WTC11 (cell line): ENCODE measurements at regions not wholly inside any gene's neighbourhood (a gene's known extent, or its start where the extent isn't known, plus 50 kb on each side); places are given as distances from the start of the nearest gene placed in this dataset.

Experiments
- ATAC-seq: fragments of 200-7000 bp; cut with Tn5 transposase; 2 replicates; pipeline ENCODE4 v1.10.0; 2021; ENCODE audit warnings: mild to moderate bottlenecking, moderate library complexity
- CTCF ChIA-PET: fragments of 300-600 bp; sonication (Branson Sonifier 250); formaldehyde crosslinking; loops from one replicate; lab custom pipeline; 2021; ENCODE audit warnings: antibody characterized with exemption; lab: Charles Lee
- POLR2A ChIA-PET: fragments of 350-600 bp; sonication (Branson Sonifier 250); formaldehyde crosslinking; loops from one replicate; lab custom pipeline; 2021; ENCODE audit warnings: antibody characterized with exemption; lab: Charles Lee
- DNase-seq: peaks from one replicate; pipeline ENCODE4 v3.0.0; 2021; ENCODE audit warnings: low spot score
- H3K27ac Mint-ChIP-seq: 2 replicates; pipeline ENCODE4 v1.8.0; 2021; ENCODE audit warnings: mixed read lengths
- H3K27me3 Mint-ChIP-seq: 2 replicates; pipeline ENCODE4 v1.8.0; 2021; ENCODE audit warnings: low read depth, mild to moderate bottlenecking, moderate library complexity, mixed read lengths
- H3K36me3 Mint-ChIP-seq: 2 replicates; pipeline ENCODE4 v1.8.0; 2021; ENCODE audit warnings: mixed read lengths
- H3K4me1 Mint-ChIP-seq: 2 replicates; pipeline ENCODE4 v1.8.0; 2022; ENCODE audit warnings: mixed read lengths
- H3K4me3 Mint-ChIP-seq: 2 replicates; pipeline ENCODE4 v1.8.0; 2021; ENCODE audit warnings: mild to moderate bottlenecking, moderate library complexity, mixed read lengths
- H3K9me3 Mint-ChIP-seq: 2 replicates; pipeline ENCODE4 v1.8.0; 2021; ENCODE audit warnings: mixed read lengths
- ATF1 ChIP-seq: sonication (generic); formaldehyde crosslinking; IDR thresholded peaks from 2 replicates; pipeline ENCODE4 v1.8.1; 2023; ENCODE audit warnings: mild to moderate bottlenecking, moderate library complexity, missing genetic modification reagents
- CREB1 ChIP-seq: sonication (generic); formaldehyde crosslinking; IDR thresholded peaks from 2 replicates; pipeline ENCODE4 v1.8.0; 2023; ENCODE audit warnings: mild to moderate bottlenecking, missing genetic modification reagents
- E2F4 ChIP-seq: sonication (generic); formaldehyde crosslinking; IDR thresholded peaks from 2 replicates; pipeline ENCODE4 v1.8.1; 2022; ENCODE audit warnings: low read depth, mild to moderate bottlenecking, moderate library complexity, missing genetic modification reagents, borderline replicate concordance
- MLX ChIP-seq: sonication (generic); formaldehyde crosslinking; IDR thresholded peaks from 2 replicates; pipeline ENCODE4 v1.8.1; 2023; ENCODE audit warnings: mild to moderate bottlenecking, missing genetic modification reagents, moderate library complexity
- MYBL2 ChIP-seq: sonication (generic); formaldehyde crosslinking; IDR thresholded peaks from 2 replicates; pipeline ENCODE4 v1.8.1; 2023; ENCODE audit warnings: mild to moderate bottlenecking, moderate library complexity, missing genetic modification reagents
- NR3C1 ChIP-seq: sonication (generic); formaldehyde crosslinking; conservative IDR thresholded peaks from 2 replicates; pipeline ENCODE4 v1.8.1; 2023; ENCODE audit warnings: low read depth, mild to moderate bottlenecking, missing genetic modification reagents
- PREB ChIP-seq: sonication (generic); formaldehyde crosslinking; IDR thresholded peaks from 2 replicates; pipeline ENCODE4 v1.8.1; 2022; ENCODE audit warnings: mild to moderate bottlenecking, missing genetic modification reagents, moderate library complexity, borderline replicate concordance
- SMAD3 ChIP-seq: sonication (generic); formaldehyde crosslinking; IDR thresholded peaks from 2 replicates; pipeline ENCODE4 v1.8.0; 2022; ENCODE audit warnings: missing genetic modification reagents, mild to moderate bottlenecking, borderline replicate concordance
- SOX15 ChIP-seq: fragments of 250-450 bp; sonication (Bioruptor Pico); IDR thresholded peaks from 2 replicates; pipeline ENCODE4 v1.9.0; 2021; ENCODE audit warnings: mild to moderate bottlenecking
- TEAD1 ChIP-seq: sonication (generic); formaldehyde crosslinking; IDR thresholded peaks from 2 replicates; pipeline ENCODE4 v1.8.0; 2022; ENCODE audit warnings: mild to moderate bottlenecking, missing genetic modification reagents
- TEAD4 ChIP-seq: sonication (generic); formaldehyde crosslinking; IDR thresholded peaks from 2 replicates; pipeline ENCODE4 v1.8.0; 2022; ENCODE audit warnings: mild to moderate bottlenecking, missing genetic modification reagents
- USF2 ChIP-seq: sonication (generic); formaldehyde crosslinking; IDR thresholded peaks from 2 replicates; pipeline ENCODE4 v1.8.1; 2023; ENCODE audit warnings: mild to moderate bottlenecking, missing genetic modification reagents, moderate library complexity
- ZBTB21 ChIP-seq: sonication (generic); formaldehyde crosslinking; IDR thresholded peaks from 2 replicates; pipeline ENCODE4 v1.8.1; 2023; ENCODE audit warnings: mild to moderate bottlenecking, missing genetic modification reagents, borderline replicate concordance
- ZNF423 ChIP-seq: fragments of 250-450 bp; sonication (Bioruptor Pico); IDR thresholded peaks from 2 replicates; pipeline ENCODE4 v2.1.2; 2022; ENCODE audit warnings: mild to moderate bottlenecking, moderate library complexity
- ZNF512 ChIP-seq: sonication (generic); formaldehyde crosslinking; IDR thresholded peaks from 2 replicates; pipeline ENCODE4 v1.8.1; 2022; ENCODE audit warnings: missing genetic modification reagents, borderline replicate concordance
- ZSCAN18 ChIP-seq: fragments of 250-450 bp; sonication (Bioruptor Pico); IDR thresholded peaks from 2 replicates; pipeline ENCODE4 v2.1.2; 2022; ENCODE audit warnings: mild to moderate bottlenecking, moderate library complexity
- TF ChIP-seq, protein P1 (sequence below): sonication (generic); formaldehyde crosslinking; IDR thresholded peaks from 2 replicates; pipeline ENCODE4 v1.8.0; 2022; ENCODE audit warnings: mild to moderate bottlenecking, missing genetic modification reagents
- TF ChIP-seq, protein P2 (sequence below): fragments of 250-450 bp; sonication (Bioruptor Pico); IDR thresholded peaks from 2 replicates; pipeline ENCODE4 v1.9.0; 2021; ENCODE audit warnings: mild to moderate bottlenecking
- TF ChIP-seq, protein P3 (sequence below): sonication (generic); formaldehyde crosslinking; IDR thresholded peaks from 2 replicates; pipeline ENCODE4 v1.8.0; 2023; ENCODE audit warnings: missing genetic modification reagents, mild to moderate bottlenecking, borderline replicate concordance
- TF ChIP-seq, protein P4 (sequence below): sonication (generic); formaldehyde crosslinking; IDR thresholded peaks from 2 replicates; pipeline ENCODE4 v1.8.0; 2022; ENCODE audit warnings: mild to moderate bottlenecking, missing genetic modification reagents

GRCh38 chr7:69403169-69403568, 195.1 kb upstream of the AUTS2 start:
- peaks cover 10% of the 10 kb centered on the region for H3K4me1 Mint-ChIP-seq
- ATAC-seq, result peak; percentile 83
- H3K36me3 Mint-ChIP-seq, result no peaks in the 10 kb centered on the region
- TF ChIP-seq, protein P1, sequence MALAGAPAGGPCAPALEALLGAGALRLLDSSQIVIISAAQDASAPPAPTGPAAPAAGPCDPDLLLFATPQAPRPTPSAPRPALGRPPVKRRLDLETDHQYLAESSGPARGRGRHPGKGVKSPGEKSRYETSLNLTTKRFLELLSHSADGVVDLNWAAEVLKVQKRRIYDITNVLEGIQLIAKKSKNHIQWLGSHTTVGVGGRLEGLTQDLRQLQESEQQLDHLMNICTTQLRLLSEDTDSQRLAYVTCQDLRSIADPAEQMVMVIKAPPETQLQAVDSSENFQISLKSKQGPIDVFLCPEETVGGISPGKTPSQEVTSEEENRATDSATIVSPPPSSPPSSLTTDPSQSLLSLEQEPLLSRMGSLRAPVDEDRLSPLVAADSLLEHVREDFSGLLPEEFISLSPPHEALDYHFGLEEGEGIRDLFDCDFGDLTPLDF (CRISPR knock-in tag), result no peak
- TF ChIP-seq MLX (CRISPR knock-in tag), result no peak
- TF ChIP-seq, protein P2, sequence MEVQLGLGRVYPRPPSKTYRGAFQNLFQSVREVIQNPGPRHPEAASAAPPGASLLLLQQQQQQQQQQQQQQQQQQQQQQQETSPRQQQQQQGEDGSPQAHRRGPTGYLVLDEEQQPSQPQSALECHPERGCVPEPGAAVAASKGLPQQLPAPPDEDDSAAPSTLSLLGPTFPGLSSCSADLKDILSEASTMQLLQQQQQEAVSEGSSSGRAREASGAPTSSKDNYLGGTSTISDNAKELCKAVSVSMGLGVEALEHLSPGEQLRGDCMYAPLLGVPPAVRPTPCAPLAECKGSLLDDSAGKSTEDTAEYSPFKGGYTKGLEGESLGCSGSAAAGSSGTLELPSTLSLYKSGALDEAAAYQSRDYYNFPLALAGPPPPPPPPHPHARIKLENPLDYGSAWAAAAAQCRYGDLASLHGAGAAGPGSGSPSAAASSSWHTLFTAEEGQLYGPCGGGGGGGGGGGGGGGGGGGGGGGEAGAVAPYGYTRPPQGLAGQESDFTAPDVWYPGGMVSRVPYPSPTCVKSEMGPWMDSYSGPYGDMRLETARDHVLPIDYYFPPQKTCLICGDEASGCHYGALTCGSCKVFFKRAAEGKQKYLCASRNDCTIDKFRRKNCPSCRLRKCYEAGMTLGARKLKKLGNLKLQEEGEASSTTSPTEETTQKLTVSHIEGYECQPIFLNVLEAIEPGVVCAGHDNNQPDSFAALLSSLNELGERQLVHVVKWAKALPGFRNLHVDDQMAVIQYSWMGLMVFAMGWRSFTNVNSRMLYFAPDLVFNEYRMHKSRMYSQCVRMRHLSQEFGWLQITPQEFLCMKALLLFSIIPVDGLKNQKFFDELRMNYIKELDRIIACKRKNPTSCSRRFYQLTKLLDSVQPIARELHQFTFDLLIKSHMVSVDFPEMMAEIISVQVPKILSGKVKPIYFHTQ, result no peak
- TF ChIP-seq ZNF512 (CRISPR knock-in tag), result no peak
- TF ChIP-seq, protein P3, sequence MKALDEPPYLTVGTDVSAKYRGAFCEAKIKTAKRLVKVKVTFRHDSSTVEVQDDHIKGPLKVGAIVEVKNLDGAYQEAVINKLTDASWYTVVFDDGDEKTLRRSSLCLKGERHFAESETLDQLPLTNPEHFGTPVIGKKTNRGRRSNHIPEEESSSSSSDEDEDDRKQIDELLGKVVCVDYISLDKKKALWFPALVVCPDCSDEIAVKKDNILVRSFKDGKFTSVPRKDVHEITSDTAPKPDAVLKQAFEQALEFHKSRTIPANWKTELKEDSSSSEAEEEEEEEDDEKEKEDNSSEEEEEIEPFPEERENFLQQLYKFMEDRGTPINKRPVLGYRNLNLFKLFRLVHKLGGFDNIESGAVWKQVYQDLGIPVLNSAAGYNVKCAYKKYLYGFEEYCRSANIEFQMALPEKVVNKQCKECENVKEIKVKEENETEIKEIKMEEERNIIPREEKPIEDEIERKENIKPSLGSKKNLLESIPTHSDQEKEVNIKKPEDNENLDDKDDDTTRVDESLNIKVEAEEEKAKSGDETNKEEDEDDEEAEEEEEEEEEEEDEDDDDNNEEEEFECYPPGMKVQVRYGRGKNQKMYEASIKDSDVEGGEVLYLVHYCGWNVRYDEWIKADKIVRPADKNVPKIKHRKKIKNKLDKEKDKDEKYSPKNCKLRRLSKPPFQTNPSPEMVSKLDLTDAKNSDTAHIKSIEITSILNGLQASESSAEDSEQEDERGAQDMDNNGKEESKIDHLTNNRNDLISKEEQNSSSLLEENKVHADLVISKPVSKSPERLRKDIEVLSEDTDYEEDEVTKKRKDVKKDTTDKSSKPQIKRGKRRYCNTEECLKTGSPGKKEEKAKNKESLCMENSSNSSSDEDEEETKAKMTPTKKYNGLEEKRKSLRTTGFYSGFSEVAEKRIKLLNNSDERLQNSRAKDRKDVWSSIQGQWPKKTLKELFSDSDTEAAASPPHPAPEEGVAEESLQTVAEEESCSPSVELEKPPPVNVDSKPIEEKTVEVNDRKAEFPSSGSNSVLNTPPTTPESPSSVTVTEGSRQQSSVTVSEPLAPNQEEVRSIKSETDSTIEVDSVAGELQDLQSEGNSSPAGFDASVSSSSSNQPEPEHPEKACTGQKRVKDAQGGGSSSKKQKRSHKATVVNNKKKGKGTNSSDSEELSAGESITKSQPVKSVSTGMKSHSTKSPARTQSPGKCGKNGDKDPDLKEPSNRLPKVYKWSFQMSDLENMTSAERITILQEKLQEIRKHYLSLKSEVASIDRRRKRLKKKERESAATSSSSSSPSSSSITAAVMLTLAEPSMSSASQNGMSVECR (CRISPR knock-in tag), result no peak
- TF ChIP-seq CREB1 (CRISPR knock-in tag), result no peak
- no peak for TF ChIP-seq TEAD4
- no peak for TF ChIP-seq ZNF423
- TF ChIP-seq TEAD1 (CRISPR knock-in tag), result no peak
- no peak for TF ChIP-seq SOX15 (CRISPR knock-in tag)
- TF ChIP-seq USF2 (CRISPR knock-in tag), result no peak
- TF ChIP-seq MYBL2 (CRISPR knock-in tag), result no peak
- no peak for TF ChIP-seq ZSCAN18
- no peak for TF ChIP-seq SMAD3 (CRISPR knock-in tag)
- TF ChIP-seq PREB (CRISPR knock-in tag), result no peak
- no peak for TF ChIP-seq ZBTB21
- TF ChIP-seq, protein P4, sequence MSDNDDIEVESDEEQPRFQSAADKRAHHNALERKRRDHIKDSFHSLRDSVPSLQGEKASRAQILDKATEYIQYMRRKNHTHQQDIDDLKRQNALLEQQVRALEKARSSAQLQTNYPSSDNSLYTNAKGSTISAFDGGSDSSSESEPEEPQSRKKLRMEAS, result no peak
- no peak for TF ChIP-seq E2F4 (CRISPR knock-in tag)
- TF ChIP-seq ATF1 (CRISPR knock-in tag), result no peak
- TF ChIP-seq NR3C1 (CRISPR knock-in tag), result no peak
- ChIA-PET POLR2A (no interaction called here), CTCF (interaction anchor here (1.6 kb wide), 1 partner anchor 529 kb away, joined by 3 read pairs; no protein-coding TSS in a partner anchor)
- H3K27ac Mint-ChIP-seq, result no peak overlapping the region
- H3K27me3 Mint-ChIP-seq, result peaks cover 16% of the 10 kb centered on the region
- H3K9me3 Mint-ChIP-seq, result no peaks in the 10 kb centered on the region
- H3K4me3 Mint-ChIP-seq, result no peak overlapping the region
- DNase-seq, result peak; percentile 30
